ENCODE measurements at regions not wholly inside any gene's neighbourhood (a gene's known extent, or its start where the extent isn't known, plus 50 kb on each side); places are given as distances from the start of the nearest gene placed in this dataset.

- Histone ChIP-seq H3K27me3 (ENCODE audit: insufficient read depth, poor library complexity, severe bottlenecking) (peaks cover 6% of the 10 kb centered on the region), H3K4me3 (replicated peaks; ENCODE audit: insufficient read depth, low read length) (no peak overlapping the region), H3K27ac (replicated peaks) (no peak overlapping the region)
- TF ChIP-seq, protein P1, sequence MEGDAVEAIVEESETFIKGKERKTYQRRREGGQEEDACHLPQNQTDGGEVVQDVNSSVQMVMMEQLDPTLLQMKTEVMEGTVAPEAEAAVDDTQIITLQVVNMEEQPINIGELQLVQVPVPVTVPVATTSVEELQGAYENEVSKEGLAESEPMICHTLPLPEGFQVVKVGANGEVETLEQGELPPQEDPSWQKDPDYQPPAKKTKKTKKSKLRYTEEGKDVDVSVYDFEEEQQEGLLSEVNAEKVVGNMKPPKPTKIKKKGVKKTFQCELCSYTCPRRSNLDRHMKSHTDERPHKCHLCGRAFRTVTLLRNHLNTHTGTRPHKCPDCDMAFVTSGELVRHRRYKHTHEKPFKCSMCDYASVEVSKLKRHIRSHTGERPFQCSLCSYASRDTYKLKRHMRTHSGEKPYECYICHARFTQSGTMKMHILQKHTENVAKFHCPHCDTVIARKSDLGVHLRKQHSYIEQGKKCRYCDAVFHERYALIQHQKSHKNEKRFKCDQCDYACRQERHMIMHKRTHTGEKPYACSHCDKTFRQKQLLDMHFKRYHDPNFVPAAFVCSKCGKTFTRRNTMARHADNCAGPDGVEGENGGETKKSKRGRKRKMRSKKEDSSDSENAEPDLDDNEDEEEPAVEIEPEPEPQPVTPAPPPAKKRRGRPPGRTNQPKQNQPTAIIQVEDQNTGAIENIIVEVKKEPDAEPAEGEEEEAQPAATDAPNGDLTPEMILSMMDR (IDR thresholded peaks at IDR 0.05; ENCODE audit: insufficient read depth, low read length) = no peak
- TF ChIP-seq, protein P2, sequence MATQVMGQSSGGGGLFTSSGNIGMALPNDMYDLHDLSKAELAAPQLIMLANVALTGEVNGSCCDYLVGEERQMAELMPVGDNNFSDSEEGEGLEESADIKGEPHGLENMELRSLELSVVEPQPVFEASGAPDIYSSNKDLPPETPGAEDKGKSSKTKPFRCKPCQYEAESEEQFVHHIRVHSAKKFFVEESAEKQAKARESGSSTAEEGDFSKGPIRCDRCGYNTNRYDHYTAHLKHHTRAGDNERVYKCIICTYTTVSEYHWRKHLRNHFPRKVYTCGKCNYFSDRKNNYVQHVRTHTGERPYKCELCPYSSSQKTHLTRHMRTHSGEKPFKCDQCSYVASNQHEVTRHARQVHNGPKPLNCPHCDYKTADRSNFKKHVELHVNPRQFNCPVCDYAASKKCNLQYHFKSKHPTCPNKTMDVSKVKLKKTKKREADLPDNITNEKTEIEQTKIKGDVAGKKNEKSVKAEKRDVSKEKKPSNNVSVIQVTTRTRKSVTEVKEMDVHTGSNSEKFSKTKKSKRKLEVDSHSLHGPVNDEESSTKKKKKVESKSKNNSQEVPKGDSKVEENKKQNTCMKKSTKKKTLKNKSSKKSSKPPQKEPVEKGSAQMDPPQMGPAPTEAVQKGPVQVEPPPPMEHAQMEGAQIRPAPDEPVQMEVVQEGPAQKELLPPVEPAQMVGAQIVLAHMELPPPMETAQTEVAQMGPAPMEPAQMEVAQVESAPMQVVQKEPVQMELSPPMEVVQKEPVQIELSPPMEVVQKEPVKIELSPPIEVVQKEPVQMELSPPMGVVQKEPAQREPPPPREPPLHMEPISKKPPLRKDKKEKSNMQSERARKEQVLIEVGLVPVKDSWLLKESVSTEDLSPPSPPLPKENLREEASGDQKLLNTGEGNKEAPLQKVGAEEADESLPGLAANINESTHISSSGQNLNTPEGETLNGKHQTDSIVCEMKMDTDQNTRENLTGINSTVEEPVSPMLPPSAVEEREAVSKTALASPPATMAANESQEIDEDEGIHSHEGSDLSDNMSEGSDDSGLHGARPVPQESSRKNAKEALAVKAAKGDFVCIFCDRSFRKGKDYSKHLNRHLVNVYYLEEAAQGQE (IDR thresholded peaks at IDR 0.05; ENCODE audit: insufficient replicate concordance, low read depth) = no peak
- TF ChIP-seq GABPA (IDR thresholded peaks at IDR 0.05; ENCODE audit: low read depth) = no peak
- TF ChIP-seq POLR2AphosphoS5 (IDR thresholded peaks at IDR 0.05; ENCODE audit: low read depth) = no peak
- no peak for TF ChIP-seq SPI1 (IDR thresholded peaks at IDR 0.05; ENCODE audit: borderline replicate concordance, low read depth)
- no peak for DNase-seq (ENCODE audit: low read depth in 1 of 2, low spot score in 1 of 2)
Observed at GRCh38 chr3:59318881-59319280, 269.1 kb upstream of the CFAP20DC start.

DNA sequence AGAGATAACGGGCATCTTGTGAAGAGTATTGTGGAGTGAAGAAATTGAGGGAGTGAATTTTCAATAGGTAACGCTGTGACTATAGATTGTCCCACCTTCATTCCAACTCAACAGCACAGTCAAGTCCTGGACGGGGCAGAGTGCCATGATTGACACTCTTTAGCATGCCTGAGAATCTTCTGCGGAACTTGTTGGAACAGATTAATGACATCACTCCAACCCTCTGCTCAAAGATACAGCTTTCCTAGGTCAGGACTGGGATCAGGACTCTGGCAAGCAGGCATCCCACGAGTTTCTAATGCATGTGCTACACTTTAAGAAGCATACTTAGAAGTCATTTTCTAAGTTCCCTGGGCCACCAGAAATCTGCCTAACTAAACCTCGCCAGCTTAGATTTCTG lies 267.6 kb upstream of the CFAP20DC start:
- Histone ChIP-seq H3K27ac (replicated peaks) (no peak overlapping the region), H3K4me3 (replicated peaks; ENCODE audit: insufficient read depth, low read length) (no peak overlapping the region), H3K27me3 (ENCODE audit: insufficient read depth, poor library complexity, severe bottlenecking) (peaks cover 6% of the 10 kb centered on the region)
- DNase-seq (ENCODE audit: low read depth in 1 of 2, low spot score in 1 of 2) = no peak
- TF ChIP-seq POLR2AphosphoS5 (IDR thresholded peaks at IDR 0.05; ENCODE audit: low read depth) (no peak), GABPA (IDR thresholded peaks at IDR 0.05; ENCODE audit: low read depth) (no peak), SPI1 (IDR thresholded peaks at IDR 0.05; ENCODE audit: borderline replicate concordance, low read depth) (no peak)
- TF ChIP-seq, protein P2 (IDR thresholded peaks at IDR 0.05; ENCODE audit: insufficient replicate concordance, low read depth) = no peak
- TF ChIP-seq, protein P1 (IDR thresholded peaks at IDR 0.05; ENCODE audit: insufficient read depth, low read length) = no peak

- Histone ChIP-seq H3K27ac (replicated peaks) (no peak overlapping the region), H3K4me3 (replicated peaks; ENCODE audit: insufficient read depth, low read length) (no peak overlapping the region), H3K27me3 (ENCODE audit: insufficient read depth, poor library complexity, severe bottlenecking) (peaks cover 6% of the 10 kb centered on the region)
- DNase-seq (ENCODE audit: low read depth in 1 of 2, low spot score in 1 of 2) = no peak
- TF ChIP-seq, protein P2 (IDR thresholded peaks at IDR 0.05; ENCODE audit: insufficient replicate concordance, low read depth) = no peak
- TF ChIP-seq, protein P1 (IDR thresholded peaks at IDR 0.05; ENCODE audit: insufficient read depth, low read length) = no peak
- TF ChIP-seq GABPA (IDR thresholded peaks at IDR 0.05; ENCODE audit: low read depth) = no peak
- TF ChIP-seq SPI1 (IDR thresholded peaks at IDR 0.05; ENCODE audit: borderline replicate concordance, low read depth) = no peak
Observed at GRCh38 chr3:59316688-59317275, 267.0 kb upstream of the CFAP20DC start.

All from HL-60 (cell line).